ENCODE measurements at regions not wholly inside any gene's neighbourhood (a gene's known extent, or its start where the extent isn't known, plus 50 kb on each side); places are given as distances from the start of the nearest gene placed in this dataset.

GRCh38 chr5:51028394-51028793, 354.9 kb upstream of the ISL1 start:
- ChIA-PET POLR2A (no interaction called here), CTCF (no interaction called here)
- H3K36me3 ChIP-seq (ENCODE audit: control insufficient read depth in 2 of 2, insufficient read depth in 1 of 2, low read length in 2 of 2): no peaks in the 10 kb centered on the region
- no peak overlapping the region for H3K4me3 ChIP-seq (ENCODE audit: low read depth, low read length)
- H3K27ac ChIP-seq (ENCODE audit: extremely low read depth, low read depth, low read length): no peak overlapping the region
- TF ChIP-seq ZBTB17 (tag by site-specific recombination; IDR thresholded peaks at IDR 0.05) (no peak), ZFP41 (tag by site-specific recombination; IDR thresholded peaks at IDR 0.05; ENCODE audit: borderline replicate concordance) (no peak)
- no peaks in the 10 kb centered on the region for H3K4me1 ChIP-seq (ENCODE audit: control insufficient read depth, insufficient read depth, low read length)
- H3K9me3 ChIP-seq (ENCODE audit: control insufficient read depth, insufficient read depth, low read depth, low read length): no peaks in the 10 kb centered on the region

- no peaks in the 10 kb centered on the region for H3K36me3 ChIP-seq (ENCODE audit: control insufficient read depth in 2 of 2, insufficient read depth in 1 of 2, low read length in 2 of 2)
- H3K9me3 ChIP-seq (ENCODE audit: control insufficient read depth, insufficient read depth, low read depth, low read length): no peaks in the 10 kb centered on the region
- POLR2A ChIA-PET: no interaction called here
- H3K4me1 ChIP-seq (ENCODE audit: control insufficient read depth, insufficient read depth, low read length): no peaks in the 10 kb centered on the region; the same call in 1 of the 2 replicates
- CTCF ChIA-PET: no interaction called here
- H3K27ac ChIP-seq (ENCODE audit: extremely low read depth, low read depth, low read length): no peak overlapping the region
- no peak for TF ChIP-seq ZNF558 (tag by site-specific recombination; IDR thresholded peaks at IDR 0.05)
- TF ChIP-seq ZNF175 (tag by site-specific recombination; IDR thresholded peaks at IDR 0.05): no peak
- no peak for TF ChIP-seq ZNF26 (tag by site-specific recombination; IDR thresholded peaks at IDR 0.05)
- TF ChIP-seq ZNF571 (tag by site-specific recombination; IDR thresholded peaks at IDR 0.05): no peak
- TF ChIP-seq ZBTB1 (tag by site-specific recombination; IDR thresholded peaks at IDR 0.05): no peak
- no peak for TF ChIP-seq INSM2 (tag by site-specific recombination; IDR thresholded peaks at IDR 0.05)
- H3K4me3 ChIP-seq (ENCODE audit: low read depth, low read length): no peak overlapping the region
Observed at GRCh38 chr5:51033215-51033614, 350.0 kb upstream of the ISL1 start.

GRCh38 chr5:51034222-51034901, 348.9 kb upstream of the ISL1 start:
- H3K36me3 ChIP-seq (ENCODE audit: control insufficient read depth in 2 of 2, insufficient read depth in 1 of 2, low read length in 2 of 2): no peaks in the 10 kb centered on the region
- CTCF ChIA-PET: interaction anchor here (0.7 kb wide), 2 partner anchors 12 to 360 kb away, joined by 3 read pairs; no protein-coding TSS in a partner anchor
- POLR2A ChIA-PET: no interaction called here
- H3K9me3 ChIP-seq (ENCODE audit: control insufficient read depth, insufficient read depth, low read depth, low read length): no peaks in the 10 kb centered on the region
- no peak overlapping the region for H3K4me3 ChIP-seq (ENCODE audit: low read depth, low read length)
- no peak for TF ChIP-seq ZNF184 (tag by site-specific recombination; IDR thresholded peaks at IDR 0.05)
- no peak for TF ChIP-seq ZNF626 (tag by site-specific recombination; IDR thresholded peaks at IDR 0.05)
- TF ChIP-seq ZNF747 (tag by site-specific recombination; IDR thresholded peaks at IDR 0.05): no peak
- TF ChIP-seq SP3 (tag by site-specific recombination; IDR thresholded peaks at IDR 0.05): no peak
- TF ChIP-seq ZSCAN23 (tag by site-specific recombination; IDR thresholded peaks at IDR 0.05): no peak
- TF ChIP-seq ZBTB26 (tag by site-specific recombination; optimal IDR thresholded peaks at IDR 0.05): no peak
- TF ChIP-seq HIC1 (tag by site-specific recombination; IDR thresholded peaks at IDR 0.05): no peak
- no peaks in the 10 kb centered on the region; the same call in 1 of the 2 replicates for H3K4me1 ChIP-seq (ENCODE audit: control insufficient read depth, insufficient read depth, low read length)
- no peak overlapping the region for H3K27ac ChIP-seq (ENCODE audit: extremely low read depth, low read depth, low read length)
